ENCODE measurements at regions not wholly inside any gene's neighbourhood (a gene's known extent, or its start where the extent isn't known, plus 50 kb on each side); places are given as distances from the start of the nearest gene placed in this dataset.

- no peak for TF ChIP-seq CTCF (IDR thresholded peaks at IDR 0.05)
- TF ChIP-seq POLR2AphosphoS5 (IDR thresholded peaks at IDR 0.05) = no peak
- TF ChIP-seq POLR2A (IDR thresholded peaks at IDR 0.05) = no peak
- no peak for TF ChIP-seq EP300 (IDR thresholded peaks at IDR 0.05)
These were observed 50.6 kb upstream of the WDR1 start for GRCh38 chr4:10167201-10167600.
